CD14-positive monocyte (primary cell): ENCODE measurements at regions not wholly inside any gene's neighbourhood (a gene's known extent, or its start where the extent isn't known, plus 50 kb on each side); places are given as distances from the start of the nearest gene placed in this dataset.

Experiments
- DNase-seq, 3 donors: peaks; one replicate each; pipeline ENCODE4 v3.0.0-alpha.2; 2011 to 2022
- H2AFZ ChIP-seq: 2 replicates; pipeline ENCODE4 v1.6.0; 2012; ENCODE audit warnings: mild to moderate bottlenecking, low read depth, low read length, inconsistent platforms; ENCODE audit not compliant: insufficient read depth, poor library complexity, severe bottlenecking
- H3K27ac ChIP-seq, 2 donors: 1 replicate in 1 of 2; 2 replicates in 1 of 2; pipeline ENCODE4 v1.5.1; 2012 to 2013; ENCODE audit warnings: low read length in 2 of 2, control low read depth in 1 of 2, inconsistent platforms in 1 of 2, low read depth in 1 of 2, mild to moderate bottlenecking in 1 of 2
- H3K27me3 ChIP-seq, 2 donors: one replicate each; pipeline versions ENCODE4 v1.6.0 to v1.6.1; 2011 to 2013; ENCODE audit warnings: low read length in 2 of 2; ENCODE audit not compliant: control insufficient read depth in 2 of 2, insufficient read depth in 2 of 2
- H3K36me3 ChIP-seq, 2 donors: replicated peaks in 1 of 2; 1 replicate in 1 of 2; 2 replicates in 1 of 2; pipeline versions ENCODE4 v1.5.1 to v1.6.1; 2012 to 2013; ENCODE audit warnings: low read length in 2 of 2, control low read depth in 1 of 2, inconsistent platforms in 1 of 2, mild to moderate bottlenecking in 1 of 2; ENCODE audit not compliant: insufficient read depth in 2 of 2, control insufficient read depth in 1 of 2
- H3K4me1 ChIP-seq, 2 donors: 1 replicate in 1 of 2; 2 replicates in 1 of 2; pipeline versions ENCODE4 v1.5.1 to v1.6.1; 2012 to 2013; ENCODE audit warnings: low read length in 2 of 2, control low read depth in 1 of 2, inconsistent platforms in 1 of 2, mild to moderate bottlenecking in 1 of 2, moderate library complexity in 1 of 2; ENCODE audit not compliant: insufficient read depth in 2 of 2, control insufficient read depth in 1 of 2
- H3K4me2 ChIP-seq: replicated peaks from 2 replicates; pipeline ENCODE3; 2012; ENCODE audit warnings: low read length, moderate library complexity, mild to moderate bottlenecking; ENCODE audit not compliant: poor library complexity, severe bottlenecking; ENCODE audit errors: extremely low read depth
- H3K4me3 ChIP-seq, 3 experiments: fragments of 200-600 bp in 1 of 3; sonication (generic) in 1 of 3; replicated peaks in 1 of 3; 1 replicate in 2 of 3; 2 replicates in 1 of 3; pipeline ENCODE4 v1.5.1; 2011 to 2013; ENCODE audit warnings: low read length in 3 of 3, mild to moderate bottlenecking in 3 of 3, control low read depth in 2 of 3, low read depth in 2 of 3, inconsistent platforms in 1 of 3, moderate library complexity in 1 of 3
- H3K79me2 ChIP-seq: 2 replicates; pipeline ENCODE4 v1.6.0; 2012; ENCODE audit warnings: mild to moderate bottlenecking, control low read depth, inconsistent platforms, low read length, moderate library complexity; ENCODE audit not compliant: insufficient read depth
- H3K9ac ChIP-seq: 2 replicates; pipeline ENCODE4 v1.6.0; 2017; ENCODE audit warnings: low read length, mild to moderate bottlenecking; ENCODE audit not compliant: insufficient read depth, poor library complexity, severe bottlenecking
- H3K9me3 ChIP-seq, 2 donors: replicated peaks in 1 of 2; 1 replicate in 1 of 2; 2 replicates in 1 of 2; pipeline versions ENCODE4 v1.5.1 to v1.6.1; 2012 to 2013; ENCODE audit warnings: low read length in 2 of 2, control low read depth in 1 of 2; ENCODE audit not compliant: control insufficient read depth in 1 of 2, insufficient read depth in 1 of 2
- H4K20me1 ChIP-seq: 2 replicates; pipeline ENCODE4 v1.6.0; 2012; ENCODE audit warnings: mild to moderate bottlenecking, low read length, control low read depth, moderate library complexity; ENCODE audit not compliant: insufficient read depth
- H3K27ac Mint-ChIP-seq, 7 donors: one replicate each; pipeline ENCODE4 v1.8.0; 2020; ENCODE audit warnings: mild to moderate bottlenecking in 7 of 7, mixed read lengths in 7 of 7, moderate library complexity in 6 of 7, inconsistent platforms in 2 of 7
- H3K27me3 Mint-ChIP-seq, 3 donors: one replicate each; pipeline ENCODE4 v1.8.0; 2021 to 2022; ENCODE audit warnings: low read depth in 3 of 3, mild to moderate bottlenecking in 3 of 3, mixed read lengths in 3 of 3, moderate library complexity in 3 of 3, inconsistent platforms in 1 of 3
- H3K36me3 Mint-ChIP-seq, 2 donors: one replicate each; pipeline ENCODE4 v1.8.0; 2020; ENCODE audit warnings: mixed read lengths in 2 of 2, inconsistent platforms in 1 of 2, mild to moderate bottlenecking in 1 of 2
- H3K4me1 Mint-ChIP-seq: one replicate; pipeline ENCODE4 v1.8.0; 2020; ENCODE audit warnings: mild to moderate bottlenecking, mixed read lengths
- H3K4me3 Mint-ChIP-seq, 2 donors: one replicate each; pipeline ENCODE4 v1.8.0; 2020; ENCODE audit warnings: mild to moderate bottlenecking in 2 of 2, mixed read lengths in 2 of 2, moderate library complexity in 1 of 2
- H3K9me3 Mint-ChIP-seq, 7 donors: one replicate each; pipeline ENCODE4 v1.8.0; 2020 to 2022; ENCODE audit warnings: mixed read lengths in 7 of 7, mild to moderate bottlenecking in 6 of 7, moderate library complexity in 6 of 7, inconsistent platforms in 2 of 7
- WGBS: methylation state at CpG from one replicate; pipeline ENCODE4 v1.1.5; 2013; ENCODE audit warnings: missing lambda C conversion rate; ENCODE audit not compliant: insufficient coverage; 5-methylcytosine and 5-hydroxymethylcytosine counted together
- intact Hi-C, 2 donors: fragments of 100-400 bp; cut with micrococcal nuclease; formaldehyde crosslinking; loops; one replicate each; pipeline versions ENCODE4 v1.15.0 to v1.15.1; 2023
- TF ChIP-seq, protein P1 (sequence below): fragments of 200-600 bp; IDR thresholded peaks from one replicate; pipeline ENCODE4 v1.8.0; 2022; ENCODE audit warnings: antibody characterized with exemption, mild to moderate bottlenecking

DNA sequence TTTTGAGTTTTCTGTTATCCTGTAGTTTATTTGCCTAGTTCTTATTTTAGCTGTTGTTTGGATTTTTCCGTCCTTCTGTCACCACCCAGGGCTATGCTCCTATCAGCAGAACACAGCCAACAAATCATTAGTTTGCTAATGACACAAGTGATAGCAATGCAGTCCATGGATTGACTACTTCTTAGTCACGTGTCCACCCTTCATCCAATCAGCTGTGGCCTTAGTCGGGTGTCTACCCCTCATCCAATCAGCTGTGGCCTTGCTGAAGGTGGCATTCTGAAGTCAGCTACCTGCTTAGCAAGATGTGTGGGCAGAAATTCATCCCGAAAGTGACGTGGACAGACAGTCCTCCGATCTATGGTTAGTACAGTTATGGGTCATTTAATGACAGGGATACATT, 182.3 kb downstream of the GALC start:
- DNase-seq: no peak
- Mint-ChIP-seq H3K36me3 (no peaks in the 10 kb centered on the region), H3K4me3 (no peak overlapping the region), H3K9me3 (peaks cover 0 to 2% (median 0%) of the 10 kb centered on the region in 7 donors), H3K27me3 (peaks cover 0 to 1% (median 0%) of the 10 kb centered on the region in 3 donors), H3K27ac (no peak overlapping the region), H3K4me1 (no peaks in the 10 kb centered on the region)
- H3K4me3 ChIP-seq: no peak overlapping the region
- no peaks in the 10 kb centered on the region for H3K4me1 ChIP-seq
- no peaks in the 10 kb centered on the region for H3K9me3 ChIP-seq
- WGBS: 100% methylated on average over 2 of the region's 6 CpGs
- intact Hi-C loops: no loop called here
- no peak overlapping the region for H3K27ac ChIP-seq
- H3K4me2 ChIP-seq: no peak overlapping the region
- H3K9ac ChIP-seq: no peak overlapping the region
- H2AFZ ChIP-seq: no peak overlapping the region
- H3K27me3 ChIP-seq: no peaks in the 10 kb centered on the region
- no peaks in the 10 kb centered on the region for H4K20me1 ChIP-seq
- TF ChIP-seq, protein P1, sequence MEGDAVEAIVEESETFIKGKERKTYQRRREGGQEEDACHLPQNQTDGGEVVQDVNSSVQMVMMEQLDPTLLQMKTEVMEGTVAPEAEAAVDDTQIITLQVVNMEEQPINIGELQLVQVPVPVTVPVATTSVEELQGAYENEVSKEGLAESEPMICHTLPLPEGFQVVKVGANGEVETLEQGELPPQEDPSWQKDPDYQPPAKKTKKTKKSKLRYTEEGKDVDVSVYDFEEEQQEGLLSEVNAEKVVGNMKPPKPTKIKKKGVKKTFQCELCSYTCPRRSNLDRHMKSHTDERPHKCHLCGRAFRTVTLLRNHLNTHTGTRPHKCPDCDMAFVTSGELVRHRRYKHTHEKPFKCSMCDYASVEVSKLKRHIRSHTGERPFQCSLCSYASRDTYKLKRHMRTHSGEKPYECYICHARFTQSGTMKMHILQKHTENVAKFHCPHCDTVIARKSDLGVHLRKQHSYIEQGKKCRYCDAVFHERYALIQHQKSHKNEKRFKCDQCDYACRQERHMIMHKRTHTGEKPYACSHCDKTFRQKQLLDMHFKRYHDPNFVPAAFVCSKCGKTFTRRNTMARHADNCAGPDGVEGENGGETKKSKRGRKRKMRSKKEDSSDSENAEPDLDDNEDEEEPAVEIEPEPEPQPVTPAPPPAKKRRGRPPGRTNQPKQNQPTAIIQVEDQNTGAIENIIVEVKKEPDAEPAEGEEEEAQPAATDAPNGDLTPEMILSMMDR: no peak
- no peaks in the 10 kb centered on the region for H3K79me2 ChIP-seq
- H3K36me3 ChIP-seq: no peaks in the 10 kb centered on the region

DNA sequence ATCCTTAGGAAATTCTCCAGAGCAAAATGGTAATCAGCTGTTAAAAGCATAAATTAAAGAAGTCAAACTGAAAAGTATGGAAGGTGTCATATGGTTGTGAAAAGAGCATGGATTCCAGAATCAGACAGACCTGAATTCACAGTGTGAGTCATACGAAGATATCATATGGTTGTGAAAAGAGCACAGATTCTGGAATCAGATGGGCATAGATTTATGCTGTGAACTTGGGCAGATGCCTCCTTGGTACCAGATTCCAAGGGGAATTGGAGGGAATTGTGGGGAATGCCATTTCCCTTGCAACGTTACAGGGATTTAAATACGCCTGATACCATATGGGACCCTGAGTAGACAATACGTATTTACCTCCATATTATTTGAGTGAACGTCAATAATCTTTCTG, 183.7 kb downstream of the GALC start:
- Mint-ChIP-seq H3K9me3 (peaks cover 0 to 9% (median 3%) of the 10 kb centered on the region in 7 donors), H3K4me1 (no peaks in the 10 kb centered on the region), H3K36me3 (no peaks in the 10 kb centered on the region), H3K4me3 (no peak overlapping the region), H3K27ac (no peak overlapping the region), H3K27me3 (peaks cover 0 to 1% (median 0%) of the 10 kb centered on the region in 3 donors)
- WGBS: 100% methylated on average over 1 of the region's 5 CpGs
- DNase-seq: no peak
- H3K9me3 ChIP-seq: peaks cover 0 to 5% of the 10 kb centered on the region in 2 donors
- no peak overlapping the region for H3K27ac ChIP-seq
- H4K20me1 ChIP-seq: no peaks in the 10 kb centered on the region
- no peak overlapping the region for H3K4me2 ChIP-seq
- H3K4me1 ChIP-seq: no peaks in the 10 kb centered on the region
- no peaks in the 10 kb centered on the region for H3K27me3 ChIP-seq
- no peaks in the 10 kb centered on the region for H3K79me2 ChIP-seq
- intact Hi-C loops: no loop called here
- H2AFZ ChIP-seq: no peak overlapping the region
- TF ChIP-seq, protein P1: no peak
- no peak overlapping the region for H3K4me3 ChIP-seq
- H3K9ac ChIP-seq: no peak overlapping the region
- H3K36me3 ChIP-seq: no peaks in the 10 kb centered on the region
